Psoas muscle (tissue), 7 donors: ENCODE measurements at regions not wholly inside any gene's neighbourhood (a gene's known extent, or its start where the extent isn't known, plus 50 kb on each side); places are given as distances from the start of the nearest gene placed in this dataset.

Source experiments
- ATAC-seq, 4 donors: fragments of 200-7000 bp; cut with Tn5 transposase; one replicate each; pipeline ENCODE4 v1.9.1; 2020; ENCODE audit warnings: moderate library complexity in 3 of 4, mild to moderate bottlenecking in 2 of 4
- DNase-seq, 2 donors: peaks; one replicate each; pipeline ENCODE4 v3.0.0-alpha.2; 2020
- H3K27ac ChIP-seq: fragments of 200-600 bp; one replicate; pipeline ENCODE4 v1.8.0; 2022
- H3K27me3 ChIP-seq, 3 donors: fragments of 200-600 bp in 1 of 3; one replicate each; pipeline versions ENCODE4 v1.6.1 to v1.8.0; 2013 to 2022; ENCODE audit warnings: low read length in 2 of 3, mild to moderate bottlenecking in 2 of 3, moderate library complexity in 1 of 3; ENCODE audit not compliant: insufficient read depth in 3 of 3
- H3K36me3 ChIP-seq, 2 donors: fragments of 200-600 bp in 1 of 2; one replicate each; pipeline versions ENCODE4 v1.6.1 to v1.8.0; 2013 to 2022; ENCODE audit warnings: low read depth in 1 of 2, mild to moderate bottlenecking in 1 of 2, moderate library complexity in 1 of 2; ENCODE audit not compliant: insufficient read depth in 1 of 2
- H3K4me1 ChIP-seq: fragments of 200-600 bp; one replicate; pipeline ENCODE4 v1.8.0; 2022
- H3K4me3 ChIP-seq: fragments of 200-600 bp; one replicate; pipeline ENCODE4 v1.8.0; 2022; ENCODE audit warnings: mild to moderate bottlenecking
- H3K9me3 ChIP-seq: fragments of 200-600 bp; one replicate; pipeline ENCODE4 v1.8.0; 2022
- CTCF ChIP-seq: fragments of 200-600 bp; IDR thresholded peaks from one replicate; pipeline ENCODE4 v1.8.0; 2022; ENCODE audit warnings: antibody characterized with exemption
- WGBS, 3 donors: extraction: QIAGEN DNeasy Blood & Tissue Kit; methylation state at CpG; one replicate each; pipeline versions ENCODE4 v1.1.6 to v1.1.7; 2013; 5-methylcytosine and 5-hydroxymethylcytosine counted together
- intact Hi-C, 2 donors: fragments of 100-400 bp; cut with DNase I; formaldehyde crosslinking; loops; one replicate each; pipeline versions ENCODE4 v1.11.0 to v1.14.2; 2022
- donor health status: healthy with polysubstance abuse.
- donor health status: DM: no; HTN: no; CAD: no; lungs with moderate emphysema.
- donor health status: Bipolar disorder and iron deficiency.
- donor health status: healthy.
- donor health status: DM: yes; HTN: yes; CAD: no.
- donor health status: DM: no; HTN: no; CAD: no.
- donor health status: DM: yes; HTN: yes; CAD: no.

GRCh38 chr18:61607867-61608266 lies 274.6 kb downstream of the CDH20 start:
- Histone ChIP-seq H3K36me3 (no peaks in the 10 kb centered on the region), H3K4me3 (no peak overlapping the region), H3K27ac (no peak overlapping the region), H3K9me3 (no peaks in the 10 kb centered on the region), H3K4me1 (peaks cover 5% of the 10 kb centered on the region), H3K27me3 (no peaks in the 10 kb centered on the region)
- WGBS, 3 donors: 81 to 85% (median 82%) methylated on average over 2 of the region's 2 CpGs
- DNase-seq: no peak
- ATAC-seq: no peak
- TF ChIP-seq CTCF: no peak
- intact Hi-C loops: no loop called here

DNA sequence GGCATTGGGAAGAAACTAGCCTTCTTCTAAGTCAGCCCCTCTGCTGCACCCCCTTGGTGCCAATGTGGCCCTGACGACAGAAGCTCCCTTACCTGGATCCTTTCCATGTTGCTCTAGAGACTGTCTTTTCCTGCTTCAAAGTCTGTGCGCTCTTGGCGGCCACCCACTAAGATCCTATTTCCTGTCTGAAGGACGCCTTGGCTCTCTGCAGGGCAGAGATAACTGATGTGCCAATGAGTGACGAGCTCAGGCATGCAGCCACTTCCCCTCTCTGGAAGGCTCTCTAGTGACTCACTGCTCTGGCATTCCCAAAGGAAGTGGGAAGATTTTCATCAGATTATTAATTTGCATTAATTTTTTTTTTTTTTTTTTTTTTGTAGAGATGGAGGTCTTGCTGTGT lies 273.5 kb downstream of the CDH20 start:
- Histone ChIP-seq H3K4me3 (peak overlapping the region; percentile 31), H3K27ac (peak overlapping the region; percentile 10), H3K9me3 (no peaks in the 10 kb centered on the region), H3K36me3 (no peaks in the 10 kb centered on the region), H3K27me3 (no peaks in the 10 kb centered on the region), H3K4me1 (peaks cover 5% of the 10 kb centered on the region)
- 0 to 3% (median 3%) methylated on average over 5 of the region's 5 CpGs for WGBS, 3 donors
- DNase-seq (peak; percentile 71 to 85), ATAC-seq (peak; percentile 82 to 94 (median 90))
- no peak for TF ChIP-seq CTCF
- intact Hi-C loops: no loop called here

DNA sequence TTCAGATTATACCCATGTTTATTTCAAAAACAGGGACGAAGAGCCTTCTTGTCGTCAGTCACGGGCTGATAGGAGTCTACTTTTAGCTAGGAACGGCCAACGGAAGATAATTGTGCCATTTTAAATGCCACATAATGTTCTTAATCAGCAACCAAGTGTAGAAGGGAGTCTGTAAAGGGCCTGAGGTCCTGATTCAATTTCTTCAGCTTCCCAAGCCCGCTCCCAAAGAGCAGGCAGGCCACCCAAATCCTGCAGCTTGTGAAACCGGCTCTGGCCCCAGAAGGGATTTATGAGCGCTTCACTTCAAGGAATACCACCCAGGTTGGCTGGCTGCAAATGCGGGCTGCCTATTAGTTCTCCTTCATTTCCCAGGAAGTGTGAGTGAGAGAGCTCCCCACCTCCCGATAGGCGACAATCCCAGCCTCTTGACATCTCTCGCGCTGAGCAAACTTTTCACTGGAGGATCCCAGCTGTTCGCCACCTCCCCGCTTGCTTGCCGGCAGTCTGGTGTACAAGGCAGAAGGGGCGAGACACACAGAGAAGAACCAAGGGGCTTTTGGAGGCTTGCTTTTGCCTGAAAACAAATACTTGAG lies 272.9 kb downstream of the CDH20 start:
- Histone ChIP-seq H3K36me3 (no peaks in the 10 kb centered on the region), H3K9me3 (no peaks in the 10 kb centered on the region), H3K4me1 (peaks cover 5% of the 10 kb centered on the region), H3K4me3 (peak overlapping the region; percentile 31), H3K27ac (peak overlapping the region; percentile 10), H3K27me3 (no peaks in the 10 kb centered on the region)
- 24 to 32% (median 26%) methylated on average over 17 of the region's 17 CpGs for WGBS, 3 donors
- peak; percentile 23 to 42 for DNase-seq
- ATAC-seq: peak in 3 of 4 donors; percentile 17 to 55 (median 45)
- no peak for TF ChIP-seq CTCF
- intact Hi-C loops: no loop called here

- WGBS, 3 donors: 41 to 67% (median 52%) methylated on average over 3 of the region's 3 CpGs
- Histone ChIP-seq H3K9me3 (no peaks in the 10 kb centered on the region), H3K4me1 (peaks cover 5% of the 10 kb centered on the region), H3K27me3 (no peaks in the 10 kb centered on the region), H3K36me3 (no peaks in the 10 kb centered on the region), H3K4me3 (peak overlapping the region; percentile 31), H3K27ac (peak overlapping the region; percentile 10)
- intact Hi-C loops: no loop called here
- DNase-seq (no peak), ATAC-seq (no peak)
- no peak for TF ChIP-seq CTCF
Observed at GRCh38 chr18:61605376-61606067, 272.3 kb downstream of the CDH20 start.
